Endodermal cell (in vitro differentiated cells): ENCODE measurements at regions not wholly inside any gene's neighbourhood (a gene's known extent, or its start where the extent isn't known, plus 50 kb on each side); places are given as distances from the start of the nearest gene placed in this dataset.

Experiments
- DNase-seq: peaks from one replicate; pipeline ENCODE4 v3.0.0-alpha.2; 2017
- H3K27ac ChIP-seq: 2 replicates; pipeline ENCODE4 v1.5.1; 2013; ENCODE audit warnings: mild to moderate bottlenecking, low read depth, low read length, moderate library complexity
- H3K27me3 ChIP-seq: 2 replicates; pipeline ENCODE4 v1.6.1; 2013; ENCODE audit warnings: mild to moderate bottlenecking, low read length, moderate library complexity; ENCODE audit not compliant: insufficient read depth, control insufficient read depth, poor library complexity, severe bottlenecking
- H3K36me3 ChIP-seq: 2 replicates; pipeline ENCODE4 v1.7.0; 2013; ENCODE audit warnings: mild to moderate bottlenecking, low read length, moderate library complexity; ENCODE audit not compliant: control insufficient read depth, insufficient read depth
- H3K4me1 ChIP-seq: one replicate; pipeline ENCODE4 v1.7.0; 2013; ENCODE audit warnings: low read length; ENCODE audit not compliant: control insufficient read depth, insufficient read depth
- H3K4me3 ChIP-seq: 2 replicates; pipeline ENCODE4 v1.5.1; 2013; ENCODE audit warnings: mild to moderate bottlenecking, low read length, moderate library complexity
- H3K9ac ChIP-seq: 2 replicates; pipeline ENCODE4 v1.6.1; 2013; ENCODE audit warnings: mild to moderate bottlenecking, low read length, moderate library complexity; ENCODE audit not compliant: poor library complexity, severe bottlenecking; ENCODE audit errors: extremely low read depth
- H3K9me3 ChIP-seq: 2 replicates; pipeline ENCODE4 v1.6.1; 2013; ENCODE audit warnings: mild to moderate bottlenecking, low read length, moderate library complexity; ENCODE audit not compliant: control insufficient read depth
- H3K27ac Mint-ChIP-seq: 2 replicates; pipeline ENCODE4 v1.8.0; 2020; ENCODE audit warnings: mixed read lengths
- H3K27me3 Mint-ChIP-seq: 2 replicates; pipeline ENCODE4 v1.8.0; 2021; ENCODE audit warnings: mild to moderate bottlenecking, mixed read lengths; ENCODE audit not compliant: insufficient read depth
- H3K36me3 Mint-ChIP-seq: 2 replicates; pipeline ENCODE4 v1.8.0; 2020; ENCODE audit warnings: low read depth, mixed read lengths
- H3K4me1 Mint-ChIP-seq: 2 replicates; pipeline ENCODE4 v1.8.0; 2020; ENCODE audit warnings: mixed read lengths
- H3K4me3 Mint-ChIP-seq: 2 replicates; pipeline ENCODE4 v1.8.0; 2020; ENCODE audit warnings: mild to moderate bottlenecking, moderate library complexity, mixed read lengths
- H3K9me3 Mint-ChIP-seq: 2 replicates; pipeline ENCODE4 v1.8.0; 2020; ENCODE audit warnings: mild to moderate bottlenecking, mixed read lengths
- CTCF ChIP-seq: fragments of 200-600 bp; sonication (generic); conservative IDR thresholded peaks from 2 replicates; pipeline ENCODE4 v1.5.0; 2021; ENCODE audit warnings: antibody characterized with exemption, mild to moderate bottlenecking
- WGBS, 2 experiments: methylation state at CpG; one replicate each; pipeline versions ENCODE4 v1.1.5 to v1.1.7; 2013; ENCODE audit warnings: missing lambda C conversion rate in 2 of 2, mixed read lengths in 1 of 2; ENCODE audit not compliant: insufficient coverage in 1 of 2, insufficient read length in 1 of 2; 5-methylcytosine and 5-hydroxymethylcytosine counted together

GRCh38 chr10:93171837-93172236 is 98.1 kb downstream of the CYP26A1 start:
- DNase-seq, result no peak
- no peak overlapping the region for H3K4me3 Mint-ChIP-seq
- H3K27me3 Mint-ChIP-seq, result no peaks in the 10 kb centered on the region
- Histone ChIP-seq H3K4me3 (no peak overlapping the region), H3K27ac (no peak overlapping the region), H3K27me3 (no peaks in the 10 kb centered on the region), H3K9me3 (peaks cover 52% of the 10 kb centered on the region), H3K4me1 (peaks cover 9% of the 10 kb centered on the region), H3K9ac (no peak overlapping the region), H3K36me3 (no peaks in the 10 kb centered on the region)
- peaks cover 24% of the 10 kb centered on the region for H3K36me3 Mint-ChIP-seq
- no peak for TF ChIP-seq CTCF
- peaks cover 37% of the 10 kb centered on the region for H3K9me3 Mint-ChIP-seq
- peaks cover 24% of the 10 kb centered on the region for H3K4me1 Mint-ChIP-seq
- H3K27ac Mint-ChIP-seq, result no peak overlapping the region

- no peak overlapping the region for H3K4me3 Mint-ChIP-seq
- 78 to 95% methylated on average over 7 to 10 of the region's 10 CpGs for WGBS, 2 experiments
- H3K27me3 ChIP-seq, result no peaks in the 10 kb centered on the region
- H3K4me1 Mint-ChIP-seq, result peaks cover 38% of the 10 kb centered on the region
- DNase-seq, result no peak
- no peak for TF ChIP-seq CTCF
- peaks cover 42% of the 10 kb centered on the region for H3K9me3 ChIP-seq
- no peak overlapping the region for H3K4me3 ChIP-seq
- peaks cover 15% of the 10 kb centered on the region for H3K4me1 ChIP-seq
- no peak overlapping the region for H3K9ac ChIP-seq
- H3K27ac ChIP-seq, result no peak overlapping the region
- H3K36me3 Mint-ChIP-seq, result peaks cover 21% of the 10 kb centered on the region
- no peaks in the 10 kb centered on the region for H3K36me3 ChIP-seq
- H3K9me3 Mint-ChIP-seq, result peaks cover 30% of the 10 kb centered on the region
- H3K27ac Mint-ChIP-seq, result no peak overlapping the region
- H3K27me3 Mint-ChIP-seq, result no peaks in the 10 kb centered on the region
Observed at GRCh38 chr10:93173967-93174845, 100.5 kb downstream of the CYP26A1 start.

GRCh38 chr10:93175490-93175889 is 101.8 kb downstream of the CYP26A1 start:
- Histone ChIP-seq H3K36me3 (no peaks in the 10 kb centered on the region), H3K9me3 (peaks cover 31% of the 10 kb centered on the region), H3K27ac (no peak overlapping the region), H3K4me1 (peaks cover 15% of the 10 kb centered on the region), H3K4me3 (no peak overlapping the region), H3K9ac (no peak overlapping the region), H3K27me3 (no peaks in the 10 kb centered on the region)
- H3K27me3 Mint-ChIP-seq, result no peaks in the 10 kb centered on the region
- no peak for DNase-seq
- no peak for TF ChIP-seq CTCF
- no peak overlapping the region for H3K27ac Mint-ChIP-seq
- peaks cover 13% of the 10 kb centered on the region for H3K36me3 Mint-ChIP-seq
- H3K4me3 Mint-ChIP-seq, result no peak overlapping the region
- H3K4me1 Mint-ChIP-seq, result peaks cover 40% of the 10 kb centered on the region
- peaks cover 20% of the 10 kb centered on the region for H3K9me3 Mint-ChIP-seq
- 92 to 100% methylated on average over 4 to 6 of the region's 6 CpGs for WGBS, 2 experiments
